H7 (cell line): ENCODE measurements at regions not wholly inside any gene's neighbourhood (a gene's known extent, or its start where the extent isn't known, plus 50 kb on each side); places are given as distances from the start of the nearest gene placed in this dataset.

Experiments
- DNase-seq: peaks from one replicate; pipeline ENCODE4 v3.0.0; 2012
- H3K27me3 ChIP-seq: 2 replicates; pipeline ENCODE4 v1.6.0; 2011; ENCODE audit warnings: mild to moderate bottlenecking, low read length; ENCODE audit not compliant: control insufficient read depth, insufficient read depth
- H3K36me3 ChIP-seq: replicated peaks from 2 replicates; pipeline ENCODE4 v1.5.1; 2011; ENCODE audit warnings: low read length; ENCODE audit not compliant: control insufficient read depth, insufficient read depth
- H3K4me3 ChIP-seq: 2 replicates; pipeline ENCODE4 v1.5.1; 2011; ENCODE audit warnings: low read depth, mild to moderate bottlenecking, control low read depth, low read length, moderate library complexity; ENCODE audit not compliant: insufficient read depth

- Histone ChIP-seq H3K27me3 (no peaks in the 10 kb centered on the region), H3K36me3 (no peaks in the 10 kb centered on the region)
- DNase-seq, result no peak
Observed at GRCh38 chr2:78870343-78870967, 155.0 kb upstream of the REG3G start.

GRCh38 chr2:78873526-78873925 is 152.0 kb upstream of the REG3G start:
- Histone ChIP-seq H3K36me3 (no peaks in the 10 kb centered on the region), H3K27me3 (no peaks in the 10 kb centered on the region), H3K4me3 (no peak overlapping the region)
- DNase-seq, result no peak

More at GRCh38 chr2:78870343-78870967, 155.0 kb upstream of the REG3G start:
- no peak overlapping the region for H3K4me3 ChIP-seq

- no peaks in the 10 kb centered on the region for H3K27me3 ChIP-seq
- no peaks in the 10 kb centered on the region for H3K36me3 ChIP-seq
- H3K4me3 ChIP-seq, result no peak overlapping the region
- DNase-seq, result no peak
Observed at GRCh38 chr2:78876316-78876688, 149.2 kb upstream of the REG3G start.

- peak; percentile 13 for DNase-seq
- H3K27me3 ChIP-seq, result no peaks in the 10 kb centered on the region
- H3K36me3 ChIP-seq, result no peaks in the 10 kb centered on the region
- no peak overlapping the region for H3K4me3 ChIP-seq
Observed at GRCh38 chr2:78887446-78887845, 138.1 kb upstream of the REG3G start.

DNA sequence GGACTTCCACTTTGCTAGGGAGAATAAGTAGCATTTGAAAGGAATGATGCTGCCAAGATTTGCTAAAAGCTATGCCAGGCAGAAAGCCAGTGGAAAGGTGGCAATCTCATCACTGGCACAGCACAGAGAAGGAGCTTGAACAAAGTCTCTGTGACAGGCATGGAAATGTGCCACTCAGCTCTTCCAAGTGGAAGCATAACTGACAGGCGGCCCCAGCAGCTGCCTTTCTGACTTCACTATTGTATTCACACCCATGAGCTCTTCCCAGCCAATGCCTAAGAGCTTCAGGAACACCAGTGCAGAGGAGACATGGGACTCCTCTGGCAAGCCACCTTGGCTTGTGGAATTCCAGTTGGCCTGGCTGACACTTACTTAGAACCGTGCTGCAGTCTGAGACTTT is 134.6 kb upstream of the REG3G start:
- Histone ChIP-seq H3K4me3 (no peak overlapping the region), H3K36me3 (no peaks in the 10 kb centered on the region), H3K27me3 (no peaks in the 10 kb centered on the region)
- DNase-seq, result no peak

DNA sequence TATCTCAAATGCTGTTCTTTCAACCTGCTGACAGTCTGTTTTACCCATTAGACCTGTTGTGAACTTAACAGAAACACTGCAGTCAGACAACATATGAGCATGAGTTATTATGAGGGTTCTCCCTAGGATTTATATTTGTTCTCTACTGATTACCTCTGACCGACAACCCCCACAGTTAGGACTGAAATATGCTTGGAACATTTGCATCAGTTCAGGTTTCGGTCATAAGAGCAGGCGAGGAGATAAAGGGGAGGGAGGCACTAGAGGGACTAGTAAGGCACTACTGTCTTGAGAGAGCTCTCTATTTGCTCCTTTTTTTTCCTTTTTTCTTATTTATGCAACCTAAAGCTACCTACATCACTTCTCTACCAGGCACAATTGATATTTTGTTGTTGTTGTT is 133.2 kb upstream of the REG3G start:
- Histone ChIP-seq H3K36me3 (no peaks in the 10 kb centered on the region), H3K27me3 (no peaks in the 10 kb centered on the region), H3K4me3 (no peak overlapping the region)
- no peak for DNase-seq

DNA sequence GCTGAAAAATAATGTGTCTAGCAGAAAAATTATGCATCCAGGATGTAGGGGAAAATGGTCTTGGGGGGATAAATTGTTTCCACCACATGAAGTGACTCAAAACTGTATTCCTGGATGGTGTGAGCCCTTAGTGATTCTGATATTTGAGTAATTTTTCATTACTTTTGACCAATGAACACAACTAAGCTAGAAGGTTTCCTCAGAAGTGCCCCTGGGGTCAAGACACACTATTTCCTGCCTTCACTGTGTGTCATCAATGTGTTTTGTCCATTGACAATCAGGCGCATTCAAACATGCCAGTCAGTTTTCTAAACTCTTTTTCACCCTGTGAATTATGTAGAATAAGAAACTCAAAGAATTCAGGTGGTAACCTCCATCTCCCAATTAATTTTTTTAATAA is 130.5 kb upstream of the REG3G start:
- H3K27me3 ChIP-seq, result no peaks in the 10 kb centered on the region
- H3K4me3 ChIP-seq, result no peak overlapping the region
- no peaks in the 10 kb centered on the region for H3K36me3 ChIP-seq
- DNase-seq, result no peak

GRCh38 chr2:78896536-78896935 is 129.0 kb upstream of the REG3G start:
- Histone ChIP-seq H3K4me3 (no peak overlapping the region), H3K27me3 (no peaks in the 10 kb centered on the region), H3K36me3 (no peaks in the 10 kb centered on the region)
- DNase-seq, result peak; percentile 14

- Histone ChIP-seq H3K27me3 (no peaks in the 10 kb centered on the region), H3K36me3 (no peaks in the 10 kb centered on the region), H3K4me3 (no peak overlapping the region)
- no peak for DNase-seq
Observed at GRCh38 chr2:78907089-78907488, 118.4 kb upstream of the REG3G start.

DNA sequence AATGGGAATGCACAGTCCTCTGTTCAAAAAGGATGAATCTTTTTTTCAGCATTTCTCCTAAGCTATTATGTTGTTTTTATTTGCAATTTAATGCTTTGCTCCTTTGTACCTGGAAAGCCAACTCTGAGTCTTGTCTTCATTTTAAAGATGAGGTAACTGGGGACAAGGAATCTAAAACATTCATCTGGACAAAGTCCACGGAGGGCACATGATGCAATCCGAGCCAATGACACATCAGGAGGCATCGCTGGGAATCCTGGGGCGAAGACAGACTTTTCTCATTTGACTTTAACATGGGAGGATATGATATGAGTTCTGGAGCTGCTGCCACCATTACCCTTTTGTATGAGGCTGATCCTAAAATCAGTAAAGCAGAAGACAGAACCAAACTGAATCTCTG is 116.5 kb upstream of the REG3G start:
- no peak for DNase-seq
- no peaks in the 10 kb centered on the region for H3K36me3 ChIP-seq
- H3K4me3 ChIP-seq, result no peak overlapping the region
- H3K27me3 ChIP-seq, result no peaks in the 10 kb centered on the region

DNA sequence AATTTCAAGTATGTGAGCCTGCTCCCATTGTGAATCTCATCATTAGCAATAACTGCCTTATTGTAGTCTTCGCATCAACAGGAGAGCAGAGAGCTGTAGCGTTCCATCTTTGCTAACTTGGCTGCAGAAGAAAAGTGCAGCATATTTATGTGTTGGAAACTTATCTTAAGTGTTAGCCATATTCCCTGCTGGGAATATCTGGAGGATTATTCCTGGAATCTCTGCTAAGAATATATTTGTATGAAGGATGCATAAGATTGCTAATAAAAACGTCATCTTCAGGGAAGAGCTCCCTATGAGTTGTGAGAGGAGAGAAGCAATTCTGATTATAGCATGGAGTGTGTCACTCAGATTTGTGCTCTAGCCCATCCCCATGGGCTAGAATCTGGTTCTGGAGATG is 115.1 kb upstream of the REG3G start:
- Histone ChIP-seq H3K27me3 (no peaks in the 10 kb centered on the region), H3K4me3 (no peak overlapping the region), H3K36me3 (no peaks in the 10 kb centered on the region)
- no peak for DNase-seq

GRCh38 chr2:78913257-78913656 is 112.2 kb upstream of the REG3G start:
- no peaks in the 10 kb centered on the region for H3K27me3 ChIP-seq
- H3K36me3 ChIP-seq, result no peaks in the 10 kb centered on the region
- no peak for DNase-seq
- H3K4me3 ChIP-seq, result no peak overlapping the region

DNA sequence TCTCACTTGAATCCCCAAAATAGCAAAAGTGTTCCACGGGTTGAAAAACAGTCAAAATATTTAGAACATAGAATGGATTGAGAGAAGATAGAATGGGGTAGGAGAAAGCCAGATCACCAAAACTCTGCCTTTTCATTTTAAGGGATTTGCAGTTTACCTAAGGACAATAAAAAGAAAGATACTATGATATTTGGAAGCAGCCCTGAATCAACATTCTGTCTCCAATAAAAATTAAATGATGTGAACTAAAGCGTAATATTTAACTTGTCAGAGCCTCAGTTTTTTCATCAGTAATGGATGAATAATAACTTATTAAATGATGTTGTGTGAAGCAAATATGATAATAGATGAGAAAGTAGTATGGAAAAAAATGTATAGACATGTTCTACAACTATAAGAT is 100.2 kb upstream of the REG3G start:
- no peak for DNase-seq
- Histone ChIP-seq H3K27me3 (peaks cover 1% of the 10 kb centered on the region; the same call in 1 of the 2 replicates), H3K36me3 (no peaks in the 10 kb centered on the region), H3K4me3 (no peak overlapping the region)

- DNase-seq, result no peak
- Histone ChIP-seq H3K4me3 (no peak overlapping the region), H3K27me3 (peaks cover 1% of the 10 kb centered on the region; the same call in 1 of the 2 replicates), H3K36me3 (no peaks in the 10 kb centered on the region)
Observed at GRCh38 chr2:78928502-78928901, 97.0 kb upstream of the REG3G start.

DNA sequence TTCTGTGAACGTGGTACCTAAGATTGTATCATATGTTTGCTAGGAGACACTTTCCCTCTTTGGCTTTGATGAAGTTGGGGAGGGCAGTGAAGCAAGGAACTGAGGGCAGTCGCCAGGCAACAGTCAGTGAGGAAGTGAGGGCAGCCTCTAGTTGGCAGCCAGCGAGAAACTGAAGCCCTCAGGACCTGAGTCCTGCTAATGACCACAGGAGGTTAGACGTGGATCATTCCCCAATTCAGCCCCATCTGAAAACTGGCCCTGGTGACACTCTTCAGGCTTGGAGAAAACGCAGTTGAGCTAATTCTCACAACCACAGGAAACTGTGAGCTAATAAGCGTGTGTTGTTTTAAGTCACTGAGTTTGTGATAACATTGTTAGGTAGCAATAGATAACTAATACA is 84.5 kb upstream of the REG3G start:
- Histone ChIP-seq H3K27me3 (no peaks in the 10 kb centered on the region), H3K36me3 (no peaks in the 10 kb centered on the region), H3K4me3 (no peak overlapping the region)
- DNase-seq, result no peak

- H3K4me3 ChIP-seq, result no peak overlapping the region
- no peak for DNase-seq
- H3K36me3 ChIP-seq, result no peaks in the 10 kb centered on the region
- no peaks in the 10 kb centered on the region for H3K27me3 ChIP-seq
Observed at GRCh38 chr2:78941751-78942150, 83.8 kb upstream of the REG3G start.
